Mucosa of descending colon (tissue), 3 donors: ENCODE measurements at regions not wholly inside any gene's neighbourhood (a gene's known extent, or its start where the extent isn't known, plus 50 kb on each side); places are given as distances from the start of the nearest gene placed in this dataset.

ENCODE experiments used
- ATAC-seq: fragments of 200-7000 bp; cut with Tn5 transposase; one replicate; pipeline ENCODE4 v1.9.1; 2020; ENCODE audit warnings: mild to moderate bottlenecking, moderate library complexity
- DNase-seq, 3 donors: peaks; one replicate each; pipeline ENCODE4 v3.0.0-alpha.2; 2020
- H3K36me3 ChIP-seq: fragments of 200-600 bp; one replicate; pipeline ENCODE4 v1.8.0; 2021; ENCODE audit warnings: low read depth, mild to moderate bottlenecking
- H3K4me1 ChIP-seq: fragments of 200-600 bp; one replicate; pipeline ENCODE4 v1.8.0; 2021; ENCODE audit warnings: low read depth, mild to moderate bottlenecking
- H3K4me3 ChIP-seq: fragments of 200-600 bp; one replicate; pipeline ENCODE4 v1.8.0; 2021; ENCODE audit warnings: mild to moderate bottlenecking
- H3K9me3 ChIP-seq: fragments of 200-600 bp; one replicate; pipeline ENCODE4 v1.8.0; 2021; ENCODE audit warnings: mild to moderate bottlenecking
- intact Hi-C, 2 donors: fragments of 100-400 bp; cut with DNase I in 1 of 2; cut with micrococcal nuclease in 1 of 2; formaldehyde crosslinking; loops; one replicate each; pipeline versions ENCODE4 v1.11.0 to v1.11.1; 2022; cut with DNase I, micrococcal nuclease
- TF ChIP-seq, protein P1 (sequence below): fragments of 200-600 bp; IDR thresholded peaks from one replicate; pipeline ENCODE4 v1.8.0; 2022; ENCODE audit warnings: antibody characterized with exemption, mild to moderate bottlenecking
- donor health status: DM: no; HTN: no; CAD: no; lungs with moderate emphysema.
- donor health status: DM: no; HTN: no; CAD: no.
- donor health status: DM: no; HTN: yes; CAD: no.

DNA sequence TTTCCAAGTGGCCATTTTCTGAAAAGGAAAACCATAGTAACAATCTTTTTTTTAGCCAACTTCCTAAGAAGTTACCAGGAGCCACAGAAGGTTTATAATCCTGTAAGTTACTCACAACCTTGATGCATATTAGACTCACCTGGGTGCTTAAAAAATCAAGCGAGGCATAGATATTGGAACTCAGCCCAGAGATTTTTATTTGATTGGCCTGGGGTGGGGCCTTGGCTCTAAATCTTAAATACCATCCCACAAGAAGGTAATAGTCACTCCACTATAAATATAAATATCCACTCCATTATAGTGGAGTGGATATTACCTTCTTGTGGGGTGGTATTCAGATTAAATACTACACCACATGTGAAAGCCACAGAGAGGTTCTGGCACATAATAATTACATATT lies 429.6 kb downstream of the RFC3 start:
- peak in 1 of 3 donors; percentile 25 for DNase-seq
- no peaks in the 10 kb centered on the region for H3K4me1 ChIP-seq
- TF ChIP-seq, protein P1, sequence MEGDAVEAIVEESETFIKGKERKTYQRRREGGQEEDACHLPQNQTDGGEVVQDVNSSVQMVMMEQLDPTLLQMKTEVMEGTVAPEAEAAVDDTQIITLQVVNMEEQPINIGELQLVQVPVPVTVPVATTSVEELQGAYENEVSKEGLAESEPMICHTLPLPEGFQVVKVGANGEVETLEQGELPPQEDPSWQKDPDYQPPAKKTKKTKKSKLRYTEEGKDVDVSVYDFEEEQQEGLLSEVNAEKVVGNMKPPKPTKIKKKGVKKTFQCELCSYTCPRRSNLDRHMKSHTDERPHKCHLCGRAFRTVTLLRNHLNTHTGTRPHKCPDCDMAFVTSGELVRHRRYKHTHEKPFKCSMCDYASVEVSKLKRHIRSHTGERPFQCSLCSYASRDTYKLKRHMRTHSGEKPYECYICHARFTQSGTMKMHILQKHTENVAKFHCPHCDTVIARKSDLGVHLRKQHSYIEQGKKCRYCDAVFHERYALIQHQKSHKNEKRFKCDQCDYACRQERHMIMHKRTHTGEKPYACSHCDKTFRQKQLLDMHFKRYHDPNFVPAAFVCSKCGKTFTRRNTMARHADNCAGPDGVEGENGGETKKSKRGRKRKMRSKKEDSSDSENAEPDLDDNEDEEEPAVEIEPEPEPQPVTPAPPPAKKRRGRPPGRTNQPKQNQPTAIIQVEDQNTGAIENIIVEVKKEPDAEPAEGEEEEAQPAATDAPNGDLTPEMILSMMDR, result no peak
- no peaks in the 10 kb centered on the region for H3K9me3 ChIP-seq
- no peaks in the 10 kb centered on the region for H3K36me3 ChIP-seq
- peak; percentile 58 for ATAC-seq
- H3K4me3 ChIP-seq, result no peak overlapping the region
- intact Hi-C loops, result no loop called here

DNA sequence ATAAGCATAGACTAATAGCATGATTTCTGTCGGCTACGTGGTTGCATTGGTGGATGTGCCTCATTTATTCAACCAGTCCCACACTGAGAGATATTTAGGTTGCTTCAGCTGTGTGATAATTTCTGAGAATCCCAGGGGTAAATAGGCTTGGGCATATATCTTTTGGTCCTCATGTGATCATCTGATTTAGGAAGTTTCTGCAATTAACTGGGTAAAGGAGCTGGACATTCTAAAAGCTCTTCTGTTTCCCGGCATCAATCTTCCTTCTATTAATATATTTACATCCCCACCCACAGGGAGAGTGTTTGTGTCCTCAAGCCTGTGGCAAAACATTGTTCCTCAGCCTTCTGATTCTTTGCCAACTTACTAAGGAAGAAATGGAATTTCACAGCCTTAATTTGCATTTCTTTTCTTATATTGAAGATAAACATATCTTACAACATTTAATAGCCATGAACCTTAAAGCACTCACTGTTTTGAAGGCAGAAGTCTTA lies 431.6 kb downstream of the RFC3 start:
- ATAC-seq, result no peak
- no peaks in the 10 kb centered on the region for H3K9me3 ChIP-seq
- H3K36me3 ChIP-seq, result no peaks in the 10 kb centered on the region
- DNase-seq, result no peak
- TF ChIP-seq, protein P1, result no peak
- no peaks in the 10 kb centered on the region for H3K4me1 ChIP-seq
- no peak overlapping the region for H3K4me3 ChIP-seq
- intact Hi-C loops, result no loop called here

DNA sequence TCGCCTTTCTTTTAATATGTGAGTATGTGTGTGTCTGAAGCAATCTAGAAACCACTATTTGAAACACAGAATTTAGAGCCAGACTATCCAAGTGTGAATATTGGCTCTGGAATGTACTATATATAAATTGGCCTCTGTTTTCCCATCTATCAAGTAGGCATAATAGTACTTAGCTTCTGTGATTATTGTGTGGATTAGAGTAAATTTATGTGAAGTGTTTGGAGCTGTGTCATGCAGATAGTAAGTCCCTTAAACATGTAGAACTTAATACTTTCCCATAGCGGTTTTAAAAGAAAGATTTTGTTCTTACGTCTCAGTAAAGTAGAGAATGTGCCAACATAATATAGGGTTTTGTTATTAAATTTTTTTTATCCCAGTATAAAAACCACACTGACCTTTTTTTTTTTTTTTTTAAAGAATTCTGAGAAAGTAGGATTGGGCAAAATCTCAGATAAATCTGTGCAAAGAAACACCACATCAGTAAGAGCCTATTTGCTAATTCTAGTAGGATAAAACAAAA lies 432.3 kb downstream of the RFC3 start:
- H3K4me1 ChIP-seq, result no peaks in the 10 kb centered on the region
- intact Hi-C loops, result no loop called here
- TF ChIP-seq, protein P1, result no peak
- ATAC-seq, result no peak
- H3K36me3 ChIP-seq, result no peaks in the 10 kb centered on the region
- no peak for DNase-seq
- H3K4me3 ChIP-seq, result no peak overlapping the region
- no peaks in the 10 kb centered on the region for H3K9me3 ChIP-seq

DNA sequence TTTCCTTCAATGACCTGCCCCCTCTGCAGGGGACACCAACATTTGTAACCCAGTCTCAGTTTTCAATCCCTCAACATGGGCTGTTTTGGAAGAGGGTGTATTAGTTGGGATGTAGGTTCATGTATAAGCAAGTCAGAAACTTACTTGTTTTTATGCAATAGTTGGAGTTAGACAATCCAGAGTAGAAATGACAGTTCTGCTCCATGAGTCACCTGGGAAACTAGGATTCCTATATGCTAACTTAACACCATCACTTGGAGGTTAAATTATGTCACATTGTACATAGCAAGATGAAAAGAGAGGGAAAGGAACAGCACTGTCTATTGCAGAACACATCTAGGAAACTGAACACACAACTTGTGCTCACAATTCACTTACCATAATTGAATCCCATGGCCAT lies 436.4 kb downstream of the RFC3 start:
- DNase-seq (no peak), ATAC-seq (no peak)
- Histone ChIP-seq H3K9me3 (no peaks in the 10 kb centered on the region), H3K4me3 (no peak overlapping the region), H3K4me1 (no peaks in the 10 kb centered on the region), H3K36me3 (no peaks in the 10 kb centered on the region)
- TF ChIP-seq, protein P1, result no peak
- intact Hi-C loops, result no loop called here

DNA sequence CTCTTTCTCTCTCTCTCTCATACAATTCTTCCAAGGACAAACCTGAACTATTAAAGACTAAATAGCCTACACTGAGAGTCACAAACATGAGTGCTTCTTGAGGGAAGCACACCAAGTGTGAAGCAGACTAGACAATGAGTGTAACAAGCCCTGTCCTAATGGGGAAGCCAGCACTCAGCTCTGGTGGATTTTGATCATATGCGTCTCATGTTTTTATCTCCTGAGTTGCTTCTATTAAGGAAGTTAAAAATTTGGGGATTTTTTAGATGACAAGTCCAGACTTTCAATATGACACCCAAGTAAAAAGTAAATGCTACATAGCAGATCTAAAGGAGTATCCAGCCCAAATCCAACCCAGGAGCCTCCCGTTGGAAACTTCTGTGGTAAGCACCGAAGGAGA lies 437.8 kb downstream of the RFC3 start:
- intact Hi-C loops, result no loop called here
- H3K9me3 ChIP-seq, result no peaks in the 10 kb centered on the region
- H3K4me1 ChIP-seq, result no peaks in the 10 kb centered on the region
- ATAC-seq (no peak), DNase-seq (no peak)
- TF ChIP-seq, protein P1, result no peak
- H3K36me3 ChIP-seq, result no peaks in the 10 kb centered on the region
- H3K4me3 ChIP-seq, result no peak overlapping the region

DNA sequence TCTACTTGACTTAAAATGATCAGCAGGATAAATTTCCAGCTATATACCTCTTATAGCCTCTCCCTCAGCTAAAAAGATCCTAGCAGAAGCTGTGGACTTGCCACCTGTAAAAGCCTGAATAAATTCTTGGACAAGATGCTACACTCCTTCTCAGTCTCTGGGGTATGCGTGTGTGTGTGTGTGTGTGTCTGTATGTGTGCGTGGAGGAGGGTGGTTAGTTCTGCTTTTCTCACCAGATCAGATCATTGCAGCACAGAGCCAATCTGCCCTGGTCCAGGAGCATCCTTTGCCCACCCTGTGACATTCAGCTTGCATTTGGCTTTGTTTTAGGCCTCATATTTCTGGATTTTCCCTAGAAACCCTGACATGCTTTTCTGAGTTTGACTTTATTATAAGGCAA lies 438.3 kb downstream of the RFC3 start:
- no peak for ATAC-seq
- no peak overlapping the region for H3K4me3 ChIP-seq

More for the DNA sequence above, 438.3 kb downstream of the RFC3 start:
- peak in 1 of 3 donors; percentile 10 for DNase-seq
- TF ChIP-seq, protein P1, result no peak
- intact Hi-C loops, result no loop called here
- H3K36me3 ChIP-seq, result no peaks in the 10 kb centered on the region
- H3K4me1 ChIP-seq, result no peaks in the 10 kb centered on the region
- H3K9me3 ChIP-seq, result no peaks in the 10 kb centered on the region
